ENCODE measurements at regions not wholly inside any gene's neighbourhood (a gene's known extent, or its start where the extent isn't known, plus 50 kb on each side); places are given as distances from the start of the nearest gene placed in this dataset.

GRCh38 chr14:85085981-85086380 lies 444.0 kb upstream of the FLRT2 start:
- H3K27ac ChIP-seq (ENCODE audit: low read depth in 1 of 2, low read length in 1 of 2), result no peak overlapping the region
- H3K4me3 ChIP-seq (ENCODE audit: low read length in 2 of 2), result no peak overlapping the region
- H3K9me3 ChIP-seq (ENCODE audit: control insufficient read depth in 2 of 2, insufficient read depth in 1 of 2, low read length in 1 of 2), result no peaks in the 10 kb centered on the region
- H3K27me3 ChIP-seq (ENCODE audit: control insufficient read depth in 2 of 2, insufficient read depth in 1 of 2, low read length in 1 of 2), result no peaks in the 10 kb centered on the region
- no peak for DNase-seq (ENCODE audit: low read depth in 6 of 9, low spot score in 9 of 9)
- H3K36me3 ChIP-seq (ENCODE audit: control insufficient read depth in 2 of 2, insufficient read depth in 2 of 2, low read length in 1 of 2), result no peaks in the 10 kb centered on the region
- H3K4me1 ChIP-seq (ENCODE audit: control insufficient read depth in 2 of 2, insufficient read depth in 2 of 2, low read length in 2 of 2), result no peaks in the 10 kb centered on the region

- 95% methylated on average over 2 of the region's 2 CpGs for WGBS
- no peak overlapping the region for H3K4me3 ChIP-seq (ENCODE audit: low read length in 2 of 2)
- no peak overlapping the region for H3K27ac ChIP-seq (ENCODE audit: low read depth in 1 of 2, low read length in 1 of 2)
- H3K36me3 ChIP-seq (ENCODE audit: control insufficient read depth in 2 of 2, insufficient read depth in 2 of 2, low read length in 1 of 2), result no peaks in the 10 kb centered on the region
- H3K4me1 ChIP-seq (ENCODE audit: control insufficient read depth in 2 of 2, insufficient read depth in 2 of 2, low read length in 2 of 2), result no peaks in the 10 kb centered on the region
- no peaks in the 10 kb centered on the region for H3K9me3 ChIP-seq (ENCODE audit: control insufficient read depth in 2 of 2, insufficient read depth in 1 of 2, low read length in 1 of 2)
- H3K27me3 ChIP-seq (ENCODE audit: control insufficient read depth in 2 of 2, insufficient read depth in 1 of 2, low read length in 1 of 2), result no peaks in the 10 kb centered on the region
- no peak for DNase-seq (ENCODE audit: low read depth in 6 of 9, low spot score in 9 of 9)
Observed at GRCh38 chr14:85087201-85087600, 442.7 kb upstream of the FLRT2 start.

- no peak for DNase-seq (ENCODE audit: low read depth in 6 of 9, low spot score in 9 of 9)
- H3K27me3 ChIP-seq (ENCODE audit: control insufficient read depth in 2 of 2, insufficient read depth in 1 of 2, low read length in 1 of 2), result no peaks in the 10 kb centered on the region
- no peaks in the 10 kb centered on the region for H3K4me1 ChIP-seq (ENCODE audit: control insufficient read depth in 2 of 2, insufficient read depth in 2 of 2, low read length in 2 of 2)
- no peak overlapping the region for H3K4me3 ChIP-seq (ENCODE audit: low read length in 2 of 2)
- H3K27ac ChIP-seq (ENCODE audit: low read depth in 1 of 2, low read length in 1 of 2), result no peak overlapping the region
- no peaks in the 10 kb centered on the region for H3K9me3 ChIP-seq (ENCODE audit: control insufficient read depth in 2 of 2, insufficient read depth in 1 of 2, low read length in 1 of 2)
- WGBS, result 93% methylated on average over 2 of the region's 2 CpGs
- H3K36me3 ChIP-seq (ENCODE audit: control insufficient read depth in 2 of 2, insufficient read depth in 2 of 2, low read length in 1 of 2), result no peaks in the 10 kb centered on the region
Observed at GRCh38 chr14:85088192-85088591, 441.8 kb upstream of the FLRT2 start.

GRCh38 chr14:85090681-85091080 lies 439.3 kb upstream of the FLRT2 start:
- no peak for DNase-seq (ENCODE audit: low read depth in 6 of 9, low spot score in 9 of 9)
- no peaks in the 10 kb centered on the region for H3K27me3 ChIP-seq (ENCODE audit: control insufficient read depth in 2 of 2, insufficient read depth in 1 of 2, low read length in 1 of 2)
- no peak overlapping the region for H3K27ac ChIP-seq (ENCODE audit: low read depth in 1 of 2, low read length in 1 of 2)
- no peak overlapping the region for H3K4me3 ChIP-seq (ENCODE audit: low read length in 2 of 2)
- no peaks in the 10 kb centered on the region for H3K4me1 ChIP-seq (ENCODE audit: control insufficient read depth in 2 of 2, insufficient read depth in 2 of 2, low read length in 2 of 2)
- 82% methylated on average over 2 of the region's 2 CpGs for WGBS
- H3K9me3 ChIP-seq (ENCODE audit: control insufficient read depth in 2 of 2, insufficient read depth in 1 of 2, low read length in 1 of 2), result no peaks in the 10 kb centered on the region
- no peaks in the 10 kb centered on the region for H3K36me3 ChIP-seq (ENCODE audit: control insufficient read depth in 2 of 2, insufficient read depth in 2 of 2, low read length in 1 of 2)

- DNase-seq (ENCODE audit: low read depth in 6 of 9, low spot score in 9 of 9), result no peak
- H3K27ac ChIP-seq (ENCODE audit: low read depth in 1 of 2, low read length in 1 of 2), result no peak overlapping the region
- H3K36me3 ChIP-seq (ENCODE audit: control insufficient read depth in 2 of 2, insufficient read depth in 2 of 2, low read length in 1 of 2), result no peaks in the 10 kb centered on the region
- no peaks in the 10 kb centered on the region for H3K9me3 ChIP-seq (ENCODE audit: control insufficient read depth in 2 of 2, insufficient read depth in 1 of 2, low read length in 1 of 2)
- WGBS, result 90% methylated on average over 5 of the region's 5 CpGs
- no peaks in the 10 kb centered on the region for H3K4me1 ChIP-seq (ENCODE audit: control insufficient read depth in 2 of 2, insufficient read depth in 2 of 2, low read length in 2 of 2)
- no peak overlapping the region for H3K4me3 ChIP-seq (ENCODE audit: low read length in 2 of 2)
- no peaks in the 10 kb centered on the region for H3K27me3 ChIP-seq (ENCODE audit: control insufficient read depth in 2 of 2, insufficient read depth in 1 of 2, low read length in 1 of 2)
Observed at GRCh38 chr14:85093631-85094330, 436.2 kb upstream of the FLRT2 start.

- Histone ChIP-seq H3K27ac (ENCODE audit: low read depth in 1 of 2, low read length in 1 of 2) (no peak overlapping the region), H3K36me3 (ENCODE audit: control insufficient read depth in 2 of 2, insufficient read depth in 2 of 2, low read length in 1 of 2) (no peaks in the 10 kb centered on the region), H3K27me3 (ENCODE audit: control insufficient read depth in 2 of 2, insufficient read depth in 1 of 2, low read length in 1 of 2) (no peaks in the 10 kb centered on the region), H3K4me3 (ENCODE audit: low read length in 2 of 2) (no peak overlapping the region), H3K9me3 (ENCODE audit: control insufficient read depth in 2 of 2, insufficient read depth in 1 of 2, low read length in 1 of 2) (no peaks in the 10 kb centered on the region), H3K4me1 (ENCODE audit: control insufficient read depth in 2 of 2, insufficient read depth in 2 of 2, low read length in 2 of 2) (no peaks in the 10 kb centered on the region)
- WGBS, result 79% methylated on average over 1 of the region's 1 CpG
- DNase-seq (ENCODE audit: low read depth in 6 of 9, low spot score in 9 of 9), result no peak
Observed at GRCh38 chr14:85102591-85102990, 427.4 kb upstream of the FLRT2 start.

- H3K36me3 ChIP-seq (ENCODE audit: control insufficient read depth in 2 of 2, insufficient read depth in 2 of 2, low read length in 1 of 2), result no peaks in the 10 kb centered on the region
- no peak for DNase-seq (ENCODE audit: low read depth in 6 of 9, low spot score in 9 of 9)
- H3K4me3 ChIP-seq (ENCODE audit: low read length in 2 of 2), result no peak overlapping the region
- no peaks in the 10 kb centered on the region for H3K27me3 ChIP-seq (ENCODE audit: control insufficient read depth in 2 of 2, insufficient read depth in 1 of 2, low read length in 1 of 2)
- H3K4me1 ChIP-seq (ENCODE audit: control insufficient read depth in 2 of 2, insufficient read depth in 2 of 2, low read length in 2 of 2), result no peaks in the 10 kb centered on the region
- no peaks in the 10 kb centered on the region for H3K9me3 ChIP-seq (ENCODE audit: control insufficient read depth in 2 of 2, insufficient read depth in 1 of 2, low read length in 1 of 2)
- 89% methylated on average over 2 of the region's 2 CpGs for WGBS
- H3K27ac ChIP-seq (ENCODE audit: low read depth in 1 of 2, low read length in 1 of 2), result no peak overlapping the region
Observed at GRCh38 chr14:85106506-85106905, 423.4 kb upstream of the FLRT2 start.

GRCh38 chr14:85112762-85113161 lies 417.2 kb upstream of the FLRT2 start:
- H3K36me3 ChIP-seq (ENCODE audit: control insufficient read depth in 2 of 2, insufficient read depth in 2 of 2, low read length in 1 of 2), result no peaks in the 10 kb centered on the region
- H3K27me3 ChIP-seq (ENCODE audit: control insufficient read depth in 2 of 2, insufficient read depth in 1 of 2, low read length in 1 of 2), result no peaks in the 10 kb centered on the region
- H3K4me1 ChIP-seq (ENCODE audit: control insufficient read depth in 2 of 2, insufficient read depth in 2 of 2, low read length in 2 of 2), result no peaks in the 10 kb centered on the region
- no peak overlapping the region for H3K27ac ChIP-seq (ENCODE audit: low read depth in 1 of 2, low read length in 1 of 2)
- H3K4me3 ChIP-seq (ENCODE audit: low read length in 2 of 2), result no peak overlapping the region
- 90% methylated on average over 2 of the region's 2 CpGs for WGBS
- DNase-seq (ENCODE audit: low read depth in 6 of 9, low spot score in 9 of 9), result no peak
- H3K9me3 ChIP-seq (ENCODE audit: control insufficient read depth in 2 of 2, insufficient read depth in 1 of 2, low read length in 1 of 2), result peaks cover 0 to 7% of the 10 kb centered on the region in 2 donors

- no peak for DNase-seq (ENCODE audit: low read depth in 6 of 9, low spot score in 9 of 9)
- H3K27me3 ChIP-seq (ENCODE audit: control insufficient read depth in 2 of 2, insufficient read depth in 1 of 2, low read length in 1 of 2), result no peaks in the 10 kb centered on the region
- no peaks in the 10 kb centered on the region for H3K4me1 ChIP-seq (ENCODE audit: control insufficient read depth in 2 of 2, insufficient read depth in 2 of 2, low read length in 2 of 2)
- no peak overlapping the region for H3K27ac ChIP-seq (ENCODE audit: low read depth in 1 of 2, low read length in 1 of 2)
- WGBS, result 88% methylated on average over 1 of the region's 1 CpG
- H3K4me3 ChIP-seq (ENCODE audit: low read length in 2 of 2), result no peak overlapping the region
- H3K36me3 ChIP-seq (ENCODE audit: control insufficient read depth in 2 of 2, insufficient read depth in 2 of 2, low read length in 1 of 2), result no peaks in the 10 kb centered on the region
- peaks cover 0 to 7% of the 10 kb centered on the region in 2 donors for H3K9me3 ChIP-seq (ENCODE audit: control insufficient read depth in 2 of 2, insufficient read depth in 1 of 2, low read length in 1 of 2)
Observed at GRCh38 chr14:85115921-85116320, 414.0 kb upstream of the FLRT2 start.

Measured in thymus (tissue), 11 donors.